ENCODE measurements at regions not wholly inside any gene's neighbourhood (a gene's known extent, or its start where the extent isn't known, plus 50 kb on each side); places are given as distances from the start of the nearest gene placed in this dataset.
A peak's percentile ranks its signal among the peaks of the same experiment; 100 is the strongest.

DNA sequence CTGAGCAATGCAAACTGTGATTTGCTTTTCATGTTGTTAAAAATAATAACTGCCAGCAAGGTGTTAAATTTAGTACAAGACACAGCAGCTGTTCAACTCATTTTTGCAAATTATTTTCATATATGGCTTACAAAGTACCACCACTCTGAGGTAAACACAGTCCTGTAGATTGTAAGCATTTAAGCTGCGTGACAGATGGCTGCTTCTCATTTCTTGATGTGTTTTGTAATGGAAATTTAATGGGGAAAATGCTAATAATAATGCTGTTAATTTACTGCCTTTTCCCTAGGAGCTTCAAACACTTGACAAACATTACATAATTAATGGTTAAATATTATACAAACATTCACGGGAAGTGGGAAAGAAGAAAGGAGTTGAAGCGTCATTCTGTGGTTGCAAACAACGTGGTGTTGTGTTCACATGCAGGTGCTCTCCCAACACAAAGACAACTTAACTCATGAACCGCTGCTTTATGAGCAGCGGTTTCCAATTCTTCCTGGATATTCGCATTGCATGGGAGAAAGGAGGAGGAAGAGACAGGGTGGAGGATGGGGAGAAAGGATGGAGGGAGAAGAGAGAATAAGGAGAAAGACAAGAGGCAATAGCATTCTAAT lies 236.8 kb upstream of the VCX start:
- Histone ChIP-seq H3K4me2 (no peak overlapping the region), H3K9me3 (no peaks in the 10 kb centered on the region), H3K4me1 (no peaks in the 10 kb centered on the region), H3K27ac (no peak overlapping the region), H3K4me3 (no peak overlapping the region)
- ChIA-PET POLR2A (no interaction called here), CTCF (no interaction called here)
- DNase-seq (ENCODE audit: low read depth in 1 of 2, low spot score in 1 of 2) (no peak), FAIRE-seq (no peak), ATAC-seq (no peak)
- 5% methylated on average over 7 of the region's 7 CpGs for WGBS (ENCODE audit: missing lambda C conversion rate)
- TF ChIP-seq, protein P1, sequence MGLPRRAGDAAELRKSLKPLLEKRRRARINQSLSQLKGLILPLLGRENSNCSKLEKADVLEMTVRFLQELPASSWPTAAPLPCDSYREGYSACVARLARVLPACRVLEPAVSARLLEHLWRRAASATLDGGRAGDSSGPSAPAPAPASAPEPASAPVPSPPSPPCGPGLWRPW (IDR thresholded peaks at IDR 0.05) = no peak
- no peak for TF ChIP-seq ZFP36 (IDR thresholded peaks at IDR 0.05; ENCODE audit: borderline replicate concordance, partially characterized antibody)
- TF ChIP-seq EHMT2 (IDR thresholded peaks at IDR 0.05; ENCODE audit: low read depth) = no peak
- no peak for TF ChIP-seq CHD4 (IDR thresholded peaks at IDR 0.05; ENCODE audit: borderline replicate concordance)
- TF ChIP-seq CBX2 (IDR thresholded peaks at IDR 0.05; ENCODE audit: borderline replicate concordance, low read depth) = no peak
- no peak for TF ChIP-seq CHD2 (IDR thresholded peaks at IDR 0.05; ENCODE audit: low read length, partially characterized antibody)
- no peak for TF ChIP-seq ATOH8 (CRISPR knock-in tag; IDR thresholded peaks at IDR 0.05; ENCODE audit: low read depth)
- TF ChIP-seq HMGXB4 (CRISPR knock-in tag; IDR thresholded peaks at IDR 0.05; ENCODE audit: borderline replicate concordance) = no peak
- TF ChIP-seq BHLHE40 (IDR thresholded peaks at IDR 0.05; ENCODE audit: low read depth, low read length) = no peak
- no peak for TF ChIP-seq HDAC2 (IDR thresholded peaks at IDR 0.05)
- no peak for TF ChIP-seq EHF (CRISPR knock-in tag; IDR thresholded peaks at IDR 0.05)
- no peak for TF ChIP-seq ELK1 (IDR thresholded peaks at IDR 0.05; ENCODE audit: low read depth, low read length)
- TF ChIP-seq MAZ (IDR thresholded peaks at IDR 0.05; ENCODE audit: borderline replicate concordance, low read depth, low read length) = no peak
- TF ChIP-seq ESRRA (IDR thresholded peaks at IDR 0.05; ENCODE audit: borderline replicate concordance, low read length) = no peak
- TF ChIP-seq FOSL2 (IDR thresholded peaks at IDR 0.05) = no peak
- TF ChIP-seq FOSL2 (CRISPR knock-in tag; IDR thresholded peaks at IDR 0.05) = no peak

DNA sequence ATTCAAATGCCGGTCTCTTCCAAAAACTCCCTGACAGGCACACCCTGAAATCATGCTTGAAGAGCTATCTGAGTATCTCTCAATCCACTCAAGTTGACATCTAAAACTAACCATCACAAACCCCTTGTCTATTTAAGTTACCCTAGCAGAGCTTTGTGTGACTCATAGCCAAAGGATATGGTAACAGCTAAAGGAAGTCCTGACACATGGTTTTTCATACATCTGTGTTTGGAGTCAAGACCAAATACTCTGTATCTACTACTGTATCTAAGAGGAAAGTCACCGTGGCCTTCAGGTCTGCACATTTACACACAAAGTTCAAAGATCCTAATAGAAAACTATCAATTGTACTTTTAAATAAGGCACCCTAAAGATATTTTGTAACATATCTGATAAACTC lies 239.6 kb upstream of the VCX start:
- POLR2A ChIA-PET = no interaction called here
- Histone ChIP-seq H3K9me3 (no peaks in the 10 kb centered on the region), H3K4me2 (no peak overlapping the region), H3K4me1 (no peaks in the 10 kb centered on the region), H3K27ac (no peak overlapping the region), H3K4me3 (no peak overlapping the region)
- CTCF ChIA-PET = no interaction called here
- DNase-seq (ENCODE audit: low read depth in 1 of 2, low spot score in 1 of 2) = no peak
- WGBS (ENCODE audit: missing lambda C conversion rate) = 8% methylated on average over 2 of the region's 2 CpGs
- no peak for ATAC-seq
- peak; percentile 72 for FAIRE-seq
- no peak for TF ChIP-seq POLR2AphosphoS2 (conservative IDR thresholded peaks at IDR 0.05; ENCODE audit: low read length)
- no peak for TF ChIP-seq HEYL (CRISPR knock-in tag; IDR thresholded peaks at IDR 0.05)
- TF ChIP-seq NR3C1 (IDR thresholded peaks at IDR 0.05) = no peak
- no peak for TF ChIP-seq BHLHE40 (IDR thresholded peaks at IDR 0.05; ENCODE audit: low read depth, low read length)
- TF ChIP-seq FOXS1 (CRISPR knock-in tag; IDR thresholded peaks at IDR 0.05) = no peak
- TF ChIP-seq ZC3H11A (IDR thresholded peaks at IDR 0.05) = no peak
- no peak for TF ChIP-seq REST (IDR thresholded peaks at IDR 0.05)
- TF ChIP-seq FOSL2 (IDR thresholded peaks at IDR 0.05) = no peak
- no peak for TF ChIP-seq FOSL2 (CRISPR knock-in tag; IDR thresholded peaks at IDR 0.05)
- no peak for TF ChIP-seq HOXA7 (CRISPR knock-in tag; IDR thresholded peaks at IDR 0.05)
- TF ChIP-seq GATA3 (IDR thresholded peaks at IDR 0.05; ENCODE audit: borderline replicate concordance) = no peak
- TF ChIP-seq NPAS2 (CRISPR knock-in tag; IDR thresholded peaks at IDR 0.05; ENCODE audit: borderline replicate concordance) = no peak
- no peak for TF ChIP-seq EHF (CRISPR knock-in tag; IDR thresholded peaks at IDR 0.05)
- TF ChIP-seq E2F6 (IDR thresholded peaks at IDR 0.05; ENCODE audit: borderline replicate concordance, low read depth) = no peak
- TF ChIP-seq BCL3 (IDR thresholded peaks at IDR 0.05) = no peak
- TF ChIP-seq, protein P1 (IDR thresholded peaks at IDR 0.05) = no peak
